GM23338 (cell line): ENCODE measurements at regions not wholly inside any gene's neighbourhood (a gene's known extent, or its start where the extent isn't known, plus 50 kb on each side); places are given as distances from the start of the nearest gene placed in this dataset.

ENCODE experiments used
- ATAC-seq: fragments of 200-7000 bp; cut with Tn5 transposase; 3 replicates; pipeline ENCODE4 v1.9.1; 2020
- DNase-seq: peaks from one replicate; pipeline ENCODE4 v3.0.0-alpha.2; 2015; ENCODE audit warnings: low spot score
- H2AFZ ChIP-seq: fragments of 200-600 bp; sonication (generic); 2 replicates; pipeline ENCODE4 v1.8.0; 2016; ENCODE audit warnings: antibody characterized with exemption, mild to moderate bottlenecking, moderate library complexity
- H3F3A ChIP-seq: fragments of 200-600 bp; sonication (generic); replicated peaks from 2 replicates; pipeline ENCODE4 v1.8.0; 2017; ENCODE audit warnings: antibody characterized with exemption, mixed run types, low read depth
- H3K27ac ChIP-seq: fragments of 200-600 bp; sonication (generic); 2 replicates; pipeline ENCODE4 v1.6.1; 2016; ENCODE audit warnings: low read depth
- H3K27me3 ChIP-seq: fragments of 200-600 bp; sonication (generic); 2 replicates; pipeline ENCODE4 v1.8.0; 2016; ENCODE audit warnings: mild to moderate bottlenecking, mixed run types, moderate library complexity; ENCODE audit not compliant: insufficient read depth
- H3K36me3 ChIP-seq: fragments of 200-600 bp; sonication (generic); 2 replicates; pipeline ENCODE4 v1.8.0; 2016; ENCODE audit warnings: mild to moderate bottlenecking; ENCODE audit not compliant: insufficient read depth
- H3K4me1 ChIP-seq: fragments of 200-600 bp; sonication (generic); 2 replicates; pipeline ENCODE4 v1.8.0; 2016; ENCODE audit warnings: mild to moderate bottlenecking, moderate library complexity; ENCODE audit not compliant: insufficient read depth
- H3K4me2 ChIP-seq: fragments of 200-600 bp; sonication (generic); 2 replicates; pipeline ENCODE4 v1.7.1; 2017; ENCODE audit warnings: mixed run types
- H3K4me3 ChIP-seq: fragments of 200-600 bp; sonication (generic); 2 replicates; pipeline ENCODE4 v1.6.1; 2016; ENCODE audit warnings: mixed run types
- H3K79me2 ChIP-seq: fragments of 200-600 bp; sonication (generic); replicated peaks from 2 replicates; pipeline ENCODE4 v1.8.0; 2017; ENCODE audit warnings: mild to moderate bottlenecking; ENCODE audit not compliant: insufficient read depth
- H3K9me2 ChIP-seq: fragments of 200-600 bp; sonication (generic); 2 replicates; pipeline ENCODE4 v1.8.0; 2017; ENCODE audit not compliant: insufficient read depth
- H4K20me1 ChIP-seq: fragments of 200-600 bp; sonication (generic); replicated peaks from 2 replicates; pipeline ENCODE4 v1.8.0; 2017; ENCODE audit warnings: mild to moderate bottlenecking; ENCODE audit not compliant: insufficient read depth
- H3K27ac Mint-ChIP-seq: 2 replicates; pipeline ENCODE4 v1.8.0; 2020; ENCODE audit warnings: inconsistent platforms, mild to moderate bottlenecking, moderate library complexity, mixed read lengths
- H3K27me3 Mint-ChIP-seq: 3 replicates; pipeline ENCODE4 v1.8.0; 2022; ENCODE audit warnings: low read depth, mild to moderate bottlenecking, moderate library complexity, mixed read lengths, inconsistent platforms; ENCODE audit not compliant: insufficient read depth, poor library complexity
- H3K36me3 Mint-ChIP-seq: 3 replicates; pipeline ENCODE4 v1.8.0; 2021; ENCODE audit warnings: low read depth, mild to moderate bottlenecking, inconsistent platforms, moderate library complexity, mixed read lengths
- H3K4me1 Mint-ChIP-seq: 3 replicates; pipeline ENCODE4 v1.8.0; 2020; ENCODE audit warnings: mild to moderate bottlenecking, inconsistent platforms, mixed read lengths
- H3K4me3 Mint-ChIP-seq: 3 replicates; pipeline ENCODE4 v1.8.0; 2021; ENCODE audit warnings: moderate library complexity, mild to moderate bottlenecking, inconsistent platforms, mixed read lengths
- H3K9me3 Mint-ChIP-seq: 3 replicates; pipeline ENCODE4 v1.8.0; 2020; ENCODE audit warnings: moderate library complexity, mild to moderate bottlenecking, inconsistent platforms, mixed read lengths
- CREB1 ChIP-seq: fragments of 250-450 bp; sonication (Bioruptor Pico); IDR thresholded peaks from 2 replicates; pipeline ENCODE4 v1.5.0; 2020; ENCODE audit warnings: low read depth, mild to moderate bottlenecking, moderate library complexity
- CTCF ChIP-seq, 2 experiments: fragments of 200-600 bp in 1 of 2; sonication (generic) in 1 of 2; conservative IDR thresholded peaks; 2 replicates each; pipeline versions ENCODE4 v1.5.1 to v1.6.1; 2016 to 2017; ENCODE audit warnings: antibody characterized with exemption in 2 of 2, low read depth in 2 of 2, mild to moderate bottlenecking in 2 of 2, moderate library complexity in 1 of 2
- ETS1 ChIP-seq: IDR thresholded peaks from 2 replicates; pipeline ENCODE4 v1.6.1; 2016; ENCODE audit warnings: antibody characterized with exemption
- EZH2phosphoT487 ChIP-seq: fragments of 200-600 bp; sonication (generic); IDR thresholded peaks from one replicate; pipeline ENCODE4 v1.8.1; 2018; ENCODE audit warnings: antibody characterized with exemption; ENCODE audit not compliant: unreplicated experiment
- JUNB ChIP-seq: IDR thresholded peaks from one replicate; pipeline ENCODE4 v1.6.1; 2016; ENCODE audit warnings: antibody characterized with exemption; ENCODE audit not compliant: unreplicated experiment
- REST ChIP-seq: IDR thresholded peaks from one replicate; pipeline ENCODE4 v1.6.1; 2018; ENCODE audit warnings: antibody characterized with exemption; ENCODE audit not compliant: unreplicated experiment
- ZNF114 ChIP-seq: fragments of 250-450 bp; sonication (Bioruptor Pico); IDR thresholded peaks from 2 replicates; pipeline ENCODE4 v1.5.0; 2020; ENCODE audit warnings: mild to moderate bottlenecking, moderate library complexity
- ZNF462 ChIP-seq: fragments of 250-450 bp; sonication (Bioruptor Pico); IDR thresholded peaks from 2 replicates; pipeline ENCODE4 v1.5.0; 2020; ENCODE audit warnings: mild to moderate bottlenecking, moderate library complexity

GRCh38 chr2:161484061-161484460 lies 68.0 kb downstream of the TBR1 start (continued):
- TF ChIP-seq REST = no peak
- no peak for TF ChIP-seq CTCF (conservative IDR thresholded peaks at IDR 0.05; ENCODE audit: low read depth in 2 of 2)
- no peak for TF ChIP-seq EZH2phosphoT487
- no peak for TF ChIP-seq ZNF114 (CRISPR knock-in tag)
- no peak for TF ChIP-seq ETS1

GRCh38 chr2:161486111-161486510 lies 70.0 kb downstream of the TBR1 start:
- TF ChIP-seq CREB1 (no peak), JUNB (no peak), ZNF462 (CRISPR knock-in tag) (no peak)

More at GRCh38 chr2:161486111-161486510, 70.0 kb downstream of the TBR1 start:
- H3K4me1 ChIP-seq = no peaks in the 10 kb centered on the region
- no peak overlapping the region for H3K4me3 ChIP-seq
- no peaks in the 10 kb centered on the region for H4K20me1 ChIP-seq
- Mint-ChIP-seq H3K4me1 (no peaks in the 10 kb centered on the region), H3K4me3 (no peak overlapping the region), H3K27ac (no peak overlapping the region), H3K27me3 (peaks cover 4% of the 10 kb centered on the region), H3K36me3 (peaks cover 4% of the 10 kb centered on the region; the same call in 2 of the 3 replicates), H3K9me3 (peaks cover 10% of the 10 kb centered on the region)
- H3K27me3 ChIP-seq = no peaks in the 10 kb centered on the region
- no peak for ATAC-seq
- no peak overlapping the region for H3K27ac ChIP-seq
- H3K9me2 ChIP-seq = 0 out of 2 replicates have a peak, but pooled peaks cover 3% of the 10 kb centered on the region
- no peak for DNase-seq
- no peaks in the 10 kb centered on the region for H3F3A ChIP-seq
- H3K36me3 ChIP-seq = no peaks in the 10 kb centered on the region
- H3K4me2 ChIP-seq = no peak overlapping the region
- H2AFZ ChIP-seq = no peak overlapping the region
- no peaks in the 10 kb centered on the region for H3K79me2 ChIP-seq
